Mucosa of descending colon (tissue), 3 donors: ENCODE measurements at regions not wholly inside any gene's neighbourhood (a gene's known extent, or its start where the extent isn't known, plus 50 kb on each side); places are given as distances from the start of the nearest gene placed in this dataset.

Source experiments
- ATAC-seq: fragments of 200-7000 bp; cut with Tn5 transposase; one replicate; pipeline ENCODE4 v1.9.1; 2020; ENCODE audit warnings: mild to moderate bottlenecking, moderate library complexity
- DNase-seq, 3 donors: peaks; one replicate each; pipeline ENCODE4 v3.0.0-alpha.2; 2020
- H3K36me3 ChIP-seq: fragments of 200-600 bp; one replicate; pipeline ENCODE4 v1.8.0; 2021; ENCODE audit warnings: low read depth, mild to moderate bottlenecking
- H3K4me1 ChIP-seq: fragments of 200-600 bp; one replicate; pipeline ENCODE4 v1.8.0; 2021; ENCODE audit warnings: low read depth, mild to moderate bottlenecking
- H3K4me3 ChIP-seq: fragments of 200-600 bp; one replicate; pipeline ENCODE4 v1.8.0; 2021; ENCODE audit warnings: mild to moderate bottlenecking
- H3K9me3 ChIP-seq: fragments of 200-600 bp; one replicate; pipeline ENCODE4 v1.8.0; 2021; ENCODE audit warnings: mild to moderate bottlenecking
- intact Hi-C, 2 donors: fragments of 100-400 bp; cut with DNase I in 1 of 2; cut with micrococcal nuclease in 1 of 2; formaldehyde crosslinking; loops; one replicate each; pipeline versions ENCODE4 v1.11.0 to v1.11.1; 2022; cut with DNase I, micrococcal nuclease
- TF ChIP-seq, protein P1 (sequence below): fragments of 200-600 bp; IDR thresholded peaks from one replicate; pipeline ENCODE4 v1.8.0; 2022; ENCODE audit warnings: antibody characterized with exemption, mild to moderate bottlenecking
- donor health status: DM: no; HTN: no; CAD: no; lungs with moderate emphysema.
- donor health status: DM: no; HTN: no; CAD: no.
- donor health status: DM: no; HTN: yes; CAD: no.

DNA sequence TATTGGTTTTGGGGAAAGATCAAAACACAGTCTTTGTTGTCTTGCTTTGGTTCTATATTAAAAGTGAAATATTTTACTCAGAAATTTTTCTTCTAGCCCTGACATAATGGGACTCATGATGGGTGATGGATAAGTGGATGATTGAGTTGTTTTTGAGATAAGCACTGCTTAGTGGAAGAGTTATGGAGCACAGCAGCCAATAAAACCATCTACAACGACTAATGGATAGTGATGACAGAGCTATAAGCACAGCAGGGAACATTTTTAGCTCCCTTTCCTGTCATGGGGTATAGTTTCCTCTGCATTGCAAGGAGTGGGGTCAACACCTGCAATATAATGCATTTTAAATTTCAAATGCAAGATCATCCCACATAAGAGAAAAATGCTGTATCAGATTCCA lies 812.4 kb downstream of the STPG2 start:
- TF ChIP-seq, protein P1, sequence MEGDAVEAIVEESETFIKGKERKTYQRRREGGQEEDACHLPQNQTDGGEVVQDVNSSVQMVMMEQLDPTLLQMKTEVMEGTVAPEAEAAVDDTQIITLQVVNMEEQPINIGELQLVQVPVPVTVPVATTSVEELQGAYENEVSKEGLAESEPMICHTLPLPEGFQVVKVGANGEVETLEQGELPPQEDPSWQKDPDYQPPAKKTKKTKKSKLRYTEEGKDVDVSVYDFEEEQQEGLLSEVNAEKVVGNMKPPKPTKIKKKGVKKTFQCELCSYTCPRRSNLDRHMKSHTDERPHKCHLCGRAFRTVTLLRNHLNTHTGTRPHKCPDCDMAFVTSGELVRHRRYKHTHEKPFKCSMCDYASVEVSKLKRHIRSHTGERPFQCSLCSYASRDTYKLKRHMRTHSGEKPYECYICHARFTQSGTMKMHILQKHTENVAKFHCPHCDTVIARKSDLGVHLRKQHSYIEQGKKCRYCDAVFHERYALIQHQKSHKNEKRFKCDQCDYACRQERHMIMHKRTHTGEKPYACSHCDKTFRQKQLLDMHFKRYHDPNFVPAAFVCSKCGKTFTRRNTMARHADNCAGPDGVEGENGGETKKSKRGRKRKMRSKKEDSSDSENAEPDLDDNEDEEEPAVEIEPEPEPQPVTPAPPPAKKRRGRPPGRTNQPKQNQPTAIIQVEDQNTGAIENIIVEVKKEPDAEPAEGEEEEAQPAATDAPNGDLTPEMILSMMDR: no peak
- Histone ChIP-seq H3K9me3 (peaks cover 3% of the 10 kb centered on the region), H3K4me3 (no peak overlapping the region), H3K4me1 (no peaks in the 10 kb centered on the region), H3K36me3 (no peaks in the 10 kb centered on the region)
- intact Hi-C loops: no loop called here
- ATAC-seq (no peak), DNase-seq (no peak)

DNA sequence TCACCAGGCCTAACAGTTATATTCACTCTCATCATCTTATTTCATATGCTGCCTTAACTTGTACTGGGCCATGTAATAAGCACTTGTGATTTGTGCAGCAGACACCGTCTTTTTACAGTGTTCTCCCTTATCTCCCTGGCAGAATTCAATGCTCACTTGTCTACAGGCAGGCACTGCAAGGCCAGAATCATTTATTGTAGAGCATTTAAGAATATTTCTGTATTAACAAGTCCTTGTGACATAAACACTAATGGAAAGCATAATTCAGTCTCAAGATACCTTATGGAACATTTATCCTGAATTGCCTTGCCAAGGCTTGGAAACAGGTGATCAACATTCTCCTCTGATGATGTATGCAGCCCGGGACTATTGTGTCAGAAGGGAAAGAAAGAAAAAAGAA lies 808.9 kb downstream of the STPG2 start:
- Histone ChIP-seq H3K9me3 (peaks cover 13% of the 10 kb centered on the region), H3K4me3 (no peak overlapping the region), H3K4me1 (no peaks in the 10 kb centered on the region), H3K36me3 (no peaks in the 10 kb centered on the region)
- TF ChIP-seq, protein P1: no peak
- DNase-seq: no peak
- intact Hi-C loops: no loop called here
- ATAC-seq: no peak

DNA sequence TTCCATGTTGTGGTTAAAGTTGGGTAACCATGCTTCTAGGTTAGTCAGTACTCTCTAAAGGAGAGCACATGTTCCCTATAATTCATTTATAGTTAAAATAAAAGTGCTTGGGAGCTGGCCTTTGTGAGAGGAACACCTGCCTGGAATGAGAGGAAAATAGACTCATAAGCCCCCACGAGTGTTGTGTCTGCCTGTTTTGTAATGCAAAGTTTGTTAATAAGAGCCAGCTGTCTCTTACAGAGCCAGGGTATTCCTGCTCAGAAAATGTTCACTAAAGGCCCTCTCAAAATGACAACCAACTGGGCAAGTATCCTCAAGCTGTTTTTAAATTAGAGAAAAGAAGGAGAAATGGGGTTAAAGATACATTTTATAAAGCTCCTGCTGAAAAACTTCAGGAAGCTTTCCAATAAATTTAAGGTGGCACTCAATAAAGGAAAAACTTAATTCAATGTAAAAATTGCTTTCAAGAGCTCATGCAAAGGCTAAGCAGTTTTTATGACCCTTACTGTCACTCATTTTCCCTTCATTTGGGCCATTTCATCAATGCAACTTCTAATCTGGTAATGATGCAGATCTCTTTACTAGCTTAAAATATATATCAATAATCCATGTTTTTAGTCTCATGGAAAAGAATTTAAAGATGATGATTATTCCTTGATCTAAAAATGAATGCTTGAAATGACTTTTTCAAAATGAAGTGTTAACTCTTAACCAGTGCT lies 793.6 kb downstream of the STPG2 start:
- no peaks in the 10 kb centered on the region for H3K36me3 ChIP-seq
- intact Hi-C loops: no loop called here
- H3K4me1 ChIP-seq: no peaks in the 10 kb centered on the region
- ATAC-seq (no peak), DNase-seq (no peak)
- TF ChIP-seq, protein P1: no peak
- no peaks in the 10 kb centered on the region for H3K9me3 ChIP-seq
- no peak overlapping the region for H3K4me3 ChIP-seq

DNA sequence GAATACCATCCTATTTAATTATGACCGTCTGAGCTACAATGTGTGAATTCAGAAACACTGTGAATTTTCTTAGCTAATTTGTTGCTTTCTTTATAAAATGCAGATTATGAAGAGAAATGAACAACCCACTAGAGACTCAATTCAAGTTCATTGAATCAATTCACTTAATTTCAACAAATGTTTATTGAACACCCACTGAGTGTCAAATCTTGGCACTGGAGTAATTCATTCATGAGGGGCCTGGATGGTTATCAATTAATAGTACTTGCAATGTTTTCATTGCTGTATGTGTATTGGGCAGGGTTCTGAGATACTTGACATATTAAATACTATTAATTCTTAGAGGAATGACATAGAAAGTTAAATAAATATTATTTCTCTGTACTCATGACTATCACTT lies 789.4 kb downstream of the STPG2 start:
- TF ChIP-seq, protein P1: no peak
- H3K4me3 ChIP-seq: no peak overlapping the region
- DNase-seq (no peak), ATAC-seq (no peak)
- intact Hi-C loops: no loop called here
- no peaks in the 10 kb centered on the region for H3K4me1 ChIP-seq
- no peaks in the 10 kb centered on the region for H3K36me3 ChIP-seq
- no peaks in the 10 kb centered on the region for H3K9me3 ChIP-seq

DNA sequence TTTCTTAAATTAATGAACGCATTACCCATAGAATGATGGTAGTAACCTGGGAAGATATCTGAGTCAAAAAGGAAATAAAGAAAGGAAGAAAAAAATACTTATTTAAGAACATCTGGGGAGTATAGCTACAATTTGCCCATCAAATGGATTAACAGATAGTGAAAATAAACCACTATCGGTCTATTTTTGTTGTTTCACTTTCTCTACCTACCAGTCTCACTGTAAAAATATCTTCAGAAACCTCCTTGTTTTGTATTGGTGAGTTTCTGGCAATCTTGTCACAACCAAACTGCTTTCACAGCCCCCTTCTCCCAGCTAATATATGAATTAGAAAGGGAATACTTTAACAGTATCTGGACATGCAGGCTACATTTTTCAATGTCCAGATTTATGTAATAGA lies 783.5 kb downstream of the STPG2 start:
- DNase-seq (no peak), ATAC-seq (no peak)
- intact Hi-C loops: no loop called here
- Histone ChIP-seq H3K36me3 (no peaks in the 10 kb centered on the region), H3K9me3 (peaks cover 3% of the 10 kb centered on the region), H3K4me3 (no peak overlapping the region), H3K4me1 (no peaks in the 10 kb centered on the region)
- TF ChIP-seq, protein P1: no peak

DNA sequence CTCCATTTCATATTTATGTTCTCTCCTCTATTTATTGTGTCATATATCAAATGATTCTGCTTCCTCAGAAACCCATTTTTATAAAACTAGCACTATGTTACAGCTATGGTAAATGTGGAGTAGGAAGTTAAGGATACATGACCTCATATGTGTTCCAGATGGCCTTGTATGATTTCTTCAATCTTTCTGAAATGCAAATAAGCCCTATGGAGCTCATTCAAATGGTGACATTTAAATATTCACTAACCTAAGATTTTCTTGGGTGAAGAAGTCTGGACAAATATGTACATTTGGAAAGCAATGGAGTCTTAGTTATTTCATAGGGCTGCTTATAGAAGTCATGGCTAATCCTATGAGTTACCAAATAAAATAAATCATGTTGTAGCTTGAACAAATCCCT lies 782.5 kb downstream of the STPG2 start:
- no peak for ATAC-seq

More for the DNA sequence above, 782.5 kb downstream of the STPG2 start:
- intact Hi-C loops: no loop called here
- Histone ChIP-seq H3K36me3 (no peaks in the 10 kb centered on the region), H3K4me3 (no peak overlapping the region), H3K9me3 (peaks cover 3% of the 10 kb centered on the region), H3K4me1 (no peaks in the 10 kb centered on the region)
- no peak for DNase-seq
- TF ChIP-seq, protein P1: no peak
